Upper lobe of left lung (tissue), 4 donors: ENCODE measurements at regions not wholly inside any gene's neighbourhood (a gene's known extent, or its start where the extent isn't known, plus 50 kb on each side); places are given as distances from the start of the nearest gene placed in this dataset.

ENCODE experiments used
- EP300 ChIP-seq, 4 donors: sonication (generic); formaldehyde crosslinking; IDR thresholded peaks; one replicate each; pipeline ENCODE4 v1.5.1; 2017; ENCODE audit warnings: antibody characterized with exemption in 4 of 4, control low read depth in 2 of 4
- POLR2A ChIP-seq, 4 donors: fragments of 450-650 bp; IDR thresholded peaks; one replicate each; pipeline ENCODE4 v1.5.1; 2016 to 2017; ENCODE audit warnings: antibody characterized with exemption in 4 of 4, mild to moderate bottlenecking in 2 of 4
- TF ChIP-seq, protein P1 (sequence below), 6 experiments: fragments of 450-650 bp in 4 of 6; fragments of 200-600 bp in 2 of 6; sonication (generic) in 2 of 6; IDR thresholded peaks; one replicate each; pipeline ENCODE4 v1.5.1; 2016 to 2019; ENCODE audit warnings: antibody characterized with exemption in 6 of 6

DNA sequence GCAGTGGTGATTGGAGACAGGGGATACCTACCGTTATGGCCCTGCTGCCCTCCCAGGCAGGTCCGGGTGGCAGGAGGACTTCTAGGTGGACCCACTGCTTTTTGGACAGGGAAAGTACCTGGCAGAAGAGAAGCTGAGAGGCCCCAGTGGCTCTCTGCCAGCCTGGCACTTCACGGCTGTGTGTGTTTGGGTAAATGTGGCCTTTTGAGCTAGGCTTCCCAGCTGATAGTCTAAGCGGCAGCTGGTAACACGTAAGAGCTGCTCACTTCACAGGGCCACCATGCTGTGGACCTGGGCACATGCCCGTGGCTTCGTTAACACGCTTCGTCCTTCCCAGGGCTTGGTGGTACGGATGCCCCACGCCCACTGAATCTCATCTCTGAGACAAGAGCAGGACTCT, 92.0 kb upstream of the CLCN4 start:
- TF ChIP-seq, protein P1, sequence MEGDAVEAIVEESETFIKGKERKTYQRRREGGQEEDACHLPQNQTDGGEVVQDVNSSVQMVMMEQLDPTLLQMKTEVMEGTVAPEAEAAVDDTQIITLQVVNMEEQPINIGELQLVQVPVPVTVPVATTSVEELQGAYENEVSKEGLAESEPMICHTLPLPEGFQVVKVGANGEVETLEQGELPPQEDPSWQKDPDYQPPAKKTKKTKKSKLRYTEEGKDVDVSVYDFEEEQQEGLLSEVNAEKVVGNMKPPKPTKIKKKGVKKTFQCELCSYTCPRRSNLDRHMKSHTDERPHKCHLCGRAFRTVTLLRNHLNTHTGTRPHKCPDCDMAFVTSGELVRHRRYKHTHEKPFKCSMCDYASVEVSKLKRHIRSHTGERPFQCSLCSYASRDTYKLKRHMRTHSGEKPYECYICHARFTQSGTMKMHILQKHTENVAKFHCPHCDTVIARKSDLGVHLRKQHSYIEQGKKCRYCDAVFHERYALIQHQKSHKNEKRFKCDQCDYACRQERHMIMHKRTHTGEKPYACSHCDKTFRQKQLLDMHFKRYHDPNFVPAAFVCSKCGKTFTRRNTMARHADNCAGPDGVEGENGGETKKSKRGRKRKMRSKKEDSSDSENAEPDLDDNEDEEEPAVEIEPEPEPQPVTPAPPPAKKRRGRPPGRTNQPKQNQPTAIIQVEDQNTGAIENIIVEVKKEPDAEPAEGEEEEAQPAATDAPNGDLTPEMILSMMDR (IDR thresholded peaks at IDR 0.05): no peak
- TF ChIP-seq POLR2A (IDR thresholded peaks at IDR 0.05): no peak
- TF ChIP-seq EP300 (IDR thresholded peaks at IDR 0.05): no peak
